A549 (cell line): ENCODE measurements at regions not wholly inside any gene's neighbourhood (a gene's known extent, or its start where the extent isn't known, plus 50 kb on each side); places are given as distances from the start of the nearest gene placed in this dataset.

ENCODE experiments used
- ATAC-seq, 2 experiments: fragments of 200-7000 bp in 1 of 2; fragments of >200 bp in 1 of 2; cut with Nextera tagmentation in 1 of 2; cut with Tn5 transposase in 1 of 2; 3 replicates each; pipeline versions ENCODE4 v1.8.0 to v1.9.1; 2018 to 2020; ENCODE audit warnings: mild to moderate bottlenecking in 1 of 2, moderate library complexity in 1 of 2
- CTCF ChIA-PET: fragments of 300-600 bp; sonication (Branson Sonifier 250); formaldehyde crosslinking; extraction: SDS; loops from one replicate; lab custom pipeline; 2021; ENCODE audit warnings: antibody characterized with exemption, inconsistent platforms; lab: Yijun Ruan, JAX
- POLR2A ChIA-PET: fragments of 350-600 bp; formaldehyde crosslinking; extraction: SDS; loops from one replicate; lab custom pipeline; 2021; ENCODE audit warnings: antibody characterized with exemption, inconsistent platforms; lab: Yijun Ruan, JAX
- DNase-seq, 2 experiments: peaks; one replicate each; pipeline versions ENCODE4 v3.0.0 to v3.0.0-alpha.2; 2011 to 2016; ENCODE audit warnings: low read depth in 1 of 2, low spot score in 1 of 2
- FAIRE-seq: peaks from 2 replicates; lab custom pipeline; 2011; peaks lifted over from hg19 to GRCh38; lab: Jason Lieb, UNC
- H3K27ac ChIP-seq, 2 experiments: fragments of >200 bp; sonication (Bioruptor Twin); formaldehyde crosslinking; 3 replicates each; pipeline ENCODE4 v1.5.1; 2016 to 2017
- H3K4me1 ChIP-seq: fragments of >200 bp; sonication (Bioruptor Twin); formaldehyde crosslinking; 3 replicates; pipeline ENCODE4 v1.6.1; 2016
- H3K4me2 ChIP-seq: fragments of >200 bp; sonication (Bioruptor Twin); formaldehyde crosslinking; 3 replicates; pipeline ENCODE4 v1.6.1; 2016
- H3K4me3 ChIP-seq: fragments of >200 bp; sonication (Bioruptor Twin); formaldehyde crosslinking; 3 replicates; pipeline ENCODE4 v1.5.1; 2016
- H3K9me3 ChIP-seq: fragments of >200 bp; sonication (Bioruptor Twin); formaldehyde crosslinking; 3 replicates; pipeline ENCODE4 v1.6.1; 2016
- BHLHE40 ChIP-seq: IDR thresholded peaks from 2 replicates; pipeline ENCODE4 v1.6.1; 2012; ENCODE audit warnings: low read depth, low read length, inconsistent platforms
- CBX8 ChIP-seq: fragments of 200-600 bp; sonication (generic); IDR thresholded peaks from 2 replicates; pipeline ENCODE4 v1.6.1; 2016
- CHD4 ChIP-seq: fragments of 200-600 bp; sonication (generic); IDR thresholded peaks from 2 replicates; pipeline ENCODE4 v1.6.1; 2016; ENCODE audit warnings: antibody characterized with exemption, mild to moderate bottlenecking, borderline replicate concordance
- EP300 ChIP-seq, 2 experiments: fragments of >200 bp; sonication (Bioruptor Twin); formaldehyde crosslinking; IDR thresholded peaks; 2 replicates in 1 of 2; 3 replicates in 1 of 2; pipeline ENCODE4 v1.6.1; 2016 to 2017
- ESRRA ChIP-seq: fragments of 150-350 bp; IDR thresholded peaks from 2 replicates; pipeline ENCODE4 v1.6.1; 2014; ENCODE audit warnings: mild to moderate bottlenecking, low read length, borderline replicate concordance
- HDAC2 ChIP-seq: fragments of 200-600 bp; sonication (generic); IDR thresholded peaks from 2 replicates; pipeline ENCODE4 v1.6.1; 2016
- HEYL ChIP-seq: fragments of 250-450 bp; sonication (Bioruptor Pico); IDR thresholded peaks from 2 replicates; pipeline ENCODE4 v1.8.0; 2021; ENCODE audit warnings: mild to moderate bottlenecking, moderate library complexity
- HMGXB4 ChIP-seq: fragments of 250-450 bp; sonication (Bioruptor Pico); IDR thresholded peaks from 2 replicates; pipeline ENCODE4 v1.5.0; 2021; ENCODE audit warnings: mild to moderate bottlenecking, moderate library complexity, borderline replicate concordance
- HOXA7 ChIP-seq: fragments of 250-450 bp; sonication (Bioruptor Pico); IDR thresholded peaks from 2 replicates; pipeline ENCODE4 v1.5.0; 2020; ENCODE audit warnings: mild to moderate bottlenecking, moderate library complexity
- MAFK ChIP-seq: fragments of 450-650 bp; IDR thresholded peaks from 2 replicates; pipeline ENCODE4 v1.6.1; 2014; ENCODE audit not compliant: partially characterized antibody
- MAX ChIP-seq: IDR thresholded peaks from 2 replicates; pipeline ENCODE4 v1.6.1; 2012
- MYC ChIP-seq: IDR thresholded peaks from 2 replicates; pipeline ENCODE4 v1.6.1; 2012; ENCODE audit warnings: mild to moderate bottlenecking, inconsistent platforms, low read length, improper control_type of control experiment, borderline replicate concordance
- RAD21 ChIP-seq, 2 experiments: fragments of >200 bp in 1 of 2; sonication (Bioruptor Twin) in 1 of 2; formaldehyde crosslinking in 1 of 2; IDR thresholded peaks in 1 of 2; conservative IDR thresholded peaks in 1 of 2; 2 replicates in 1 of 2; 3 replicates in 1 of 2; pipeline ENCODE4 v1.6.1; 2012 to 2018; ENCODE audit warnings: inconsistent platforms in 1 of 2
- RARB ChIP-seq: fragments of 250-450 bp; sonication (Bioruptor Pico); IDR thresholded peaks from 2 replicates; pipeline ENCODE4 v1.8.0; 2021; ENCODE audit warnings: mild to moderate bottlenecking, moderate library complexity
- RCOR1 ChIP-seq: fragments of 150-350 bp; IDR thresholded peaks from 2 replicates; pipeline ENCODE4 v1.6.1; 2014; ENCODE audit warnings: antibody characterized with exemption, low read length, low read depth
- RNF2 ChIP-seq: fragments of 200-600 bp; sonication (generic); IDR thresholded peaks from 2 replicates; pipeline ENCODE4 v1.6.1; 2016; ENCODE audit warnings: low read depth, mild to moderate bottlenecking, antibody characterized with exemption, moderate library complexity, borderline replicate concordance
- TFCP2L1 ChIP-seq: fragments of 250-450 bp; sonication (Bioruptor Pico); IDR thresholded peaks from 2 replicates; pipeline ENCODE4 v1.5.0; 2021; ENCODE audit warnings: mild to moderate bottlenecking
- TP53 ChIP-seq: fragments of 250-450 bp; sonication (Bioruptor Pico); IDR thresholded peaks from 2 replicates; pipeline ENCODE4 v1.5.0; 2021; ENCODE audit warnings: mild to moderate bottlenecking, moderate library complexity
- ZC3H11A ChIP-seq: fragments of 450-650 bp; IDR thresholded peaks from 2 replicates; pipeline ENCODE4 v1.6.1; 2014; ENCODE audit warnings: antibody characterized with exemption, mild to moderate bottlenecking
- ZFP36 ChIP-seq: fragments of 450-650 bp; IDR thresholded peaks from 2 replicates; pipeline ENCODE4 v1.6.1; 2014; ENCODE audit warnings: borderline replicate concordance; ENCODE audit not compliant: partially characterized antibody
- ZNF302 ChIP-seq: fragments of 250-450 bp; sonication (Bioruptor Pico); IDR thresholded peaks from 2 replicates; pipeline ENCODE4 v1.9.0; 2021; ENCODE audit warnings: inconsistent platforms, mild to moderate bottlenecking, moderate library complexity
- WGBS: methylation state at CpG from one replicate; pipeline ENCODE4 v1.1.6; 2017; ENCODE audit errors: missing lambda C conversion rate; 5-methylcytosine and 5-hydroxymethylcytosine counted together
- TF ChIP-seq, protein P1 (sequence below): IDR thresholded peaks from 2 replicates; pipeline ENCODE4 v1.6.1; 2012

DNA sequence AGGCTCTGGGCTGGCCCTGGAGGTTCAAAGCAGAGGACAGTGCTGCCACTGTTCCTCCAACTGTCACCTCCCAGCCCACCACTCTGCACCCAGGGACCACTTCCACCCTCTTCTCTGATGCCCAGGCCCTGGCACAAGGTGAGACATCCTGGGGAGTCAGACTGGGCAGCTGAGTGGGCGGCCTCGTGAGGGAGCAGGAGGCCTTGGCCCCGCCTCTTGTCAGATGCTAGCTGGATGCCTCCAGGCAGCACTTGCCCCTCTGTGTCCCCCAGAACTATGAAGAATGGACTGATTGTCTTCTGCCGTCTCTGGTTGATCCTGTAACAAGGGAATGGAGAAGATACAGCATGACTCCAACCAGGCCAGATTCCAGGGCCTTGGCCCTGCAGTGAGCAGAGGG lies 191.0 kb upstream of the LINGO1 start (continued):
- TF ChIP-seq HDAC2 (no peak), ZFP36 (no peak), TP53 (CRISPR knock-in tag) (no peak), HOXA7 (CRISPR knock-in tag) (no peak), CHD4 (no peak), ZNF302 (CRISPR knock-in tag) (no peak), HEYL (no peak), EP300 (IDR thresholded peaks at IDR 0.05) (no peak), TFCP2L1 (CRISPR knock-in tag) (no peak), BHLHE40 (no peak), RAD21 (conservative IDR thresholded peaks at IDR 0.05 in 1 of 2, IDR thresholded peaks at IDR 0.05 in 1 of 2) (no peak), MAX (no peak), ESRRA (no peak)
- TF ChIP-seq, protein P1, sequence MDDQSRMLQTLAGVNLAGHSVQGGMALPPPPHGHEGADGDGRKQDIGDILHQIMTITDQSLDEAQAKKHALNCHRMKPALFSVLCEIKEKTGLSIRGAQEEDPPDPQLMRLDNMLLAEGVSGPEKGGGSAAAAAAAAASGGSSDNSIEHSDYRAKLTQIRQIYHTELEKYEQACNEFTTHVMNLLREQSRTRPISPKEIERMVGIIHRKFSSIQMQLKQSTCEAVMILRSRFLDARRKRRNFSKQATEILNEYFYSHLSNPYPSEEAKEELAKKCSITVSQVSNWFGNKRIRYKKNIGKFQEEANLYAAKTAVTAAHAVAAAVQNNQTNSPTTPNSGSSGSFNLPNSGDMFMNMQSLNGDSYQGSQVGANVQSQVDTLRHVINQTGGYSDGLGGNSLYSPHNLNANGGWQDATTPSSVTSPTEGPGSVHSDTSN: no peak

DNA sequence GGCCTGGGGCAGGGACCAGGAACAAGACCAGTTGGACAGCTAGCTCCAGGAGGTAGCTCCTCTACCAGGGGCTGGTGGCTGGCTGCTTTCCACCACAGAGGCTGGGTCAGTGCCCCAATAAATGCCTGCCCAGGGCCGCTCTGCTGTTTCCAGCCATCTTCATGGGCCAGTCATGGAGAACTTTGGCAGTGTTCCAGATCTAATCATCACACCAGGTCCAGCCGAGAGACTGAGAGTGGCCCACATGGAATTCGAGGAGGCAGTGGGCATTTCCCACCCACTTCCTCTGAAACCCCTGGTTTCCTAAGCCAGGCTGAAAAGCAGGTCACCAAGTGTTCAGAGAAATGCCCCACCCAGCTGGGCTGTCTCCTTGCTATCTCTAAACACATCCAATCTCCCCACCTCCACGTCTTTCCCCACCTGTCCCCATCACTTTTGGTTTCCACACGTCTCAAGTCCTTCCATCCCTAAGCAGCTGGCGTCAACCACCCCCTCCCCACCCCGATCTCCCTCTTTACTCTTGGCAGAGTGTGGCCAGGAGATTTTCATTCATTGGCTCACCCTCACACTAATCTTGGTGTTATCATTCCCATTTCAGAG lies 190.0 kb upstream of the LINGO1 start:
- WGBS: 19% methylated on average over 7 of the region's 7 CpGs
- Histone ChIP-seq H3K27ac (no peak overlapping the region), H3K9me3 (no peaks in the 10 kb centered on the region), H3K4me1 (peaks cover 8% of the 10 kb centered on the region; the same call in 1 of the 3 replicates), H3K4me3 (no peak overlapping the region), H3K4me2 (no peak overlapping the region)
- CTCF ChIA-PET: interaction anchor here (0.6 to 10.7 kb wide), 27 partner anchors 11 to 788 kb away, joined by 3 to 271 read pairs (median 19); partner anchors contain the start of gene LINGO1
- POLR2A ChIA-PET: no interaction called here
- no peak for FAIRE-seq
- no peak for TF ChIP-seq RNF2
- no peak for TF ChIP-seq RARB
- no peak for TF ChIP-seq CHD4
- TF ChIP-seq ZC3H11A: no peak
- TF ChIP-seq ESRRA: no peak
- no peak for TF ChIP-seq HMGXB4
- DNase-seq: no peak
- ATAC-seq: no peak

DNA sequence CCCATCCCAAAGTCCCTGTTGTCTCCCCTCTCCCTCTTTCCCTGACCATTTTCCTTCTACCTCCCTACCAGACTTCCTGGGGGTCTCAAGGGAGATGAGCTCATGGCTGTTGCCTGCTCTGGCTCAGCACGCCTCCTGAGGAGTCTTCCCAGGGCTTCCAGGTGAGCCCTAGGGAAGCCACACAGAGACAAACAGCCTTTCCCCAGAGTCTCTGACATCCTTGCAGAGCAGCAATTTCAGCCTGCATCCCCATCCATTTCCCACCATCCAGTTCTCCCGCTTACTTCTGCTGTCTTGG lies 189.2 kb upstream of the LINGO1 start:
- ATAC-seq: no peak
- no peak overlapping the region for H3K4me2 ChIP-seq
- no peak overlapping the region for H3K4me3 ChIP-seq
- FAIRE-seq: no peak
- CTCF ChIA-PET: interaction anchor here (0.6 to 10.7 kb wide), 68 partner anchors 7 to 985 kb away, joined by 3 to 271 read pairs (median 7); partner anchors contain the start of gene LINGO1
- H3K9me3 ChIP-seq: no peaks in the 10 kb centered on the region
- no peak overlapping the region for H3K27ac ChIP-seq
- DNase-seq: no peak
- TF ChIP-seq CBX8: no peak
- no peak for TF ChIP-seq RCOR1
- TF ChIP-seq MYC: no peak
- no peak for TF ChIP-seq MAFK
- no peak for TF ChIP-seq ZNF302 (CRISPR knock-in tag)
- TF ChIP-seq, all 56 proteins: peak for 0
- WGBS: 92% methylated on average over 2 of the region's 2 CpGs
- H3K4me1 ChIP-seq: peaks cover 8% of the 10 kb centered on the region; the same call in 1 of the 3 replicates
- POLR2A ChIA-PET: interaction anchor here (1.0 to 1.2 kb wide), 2 partner anchors 188 to 751 kb away, joined by 4 to 8 read pairs; partner anchors contain the start of gene TSPAN3
